ENCODE measurements at regions not wholly inside any gene's neighbourhood (a gene's known extent, or its start where the extent isn't known, plus 50 kb on each side); places are given as distances from the start of the nearest gene placed in this dataset.
"Not testable (repeated sequence)": the region's sequence is repeated elsewhere in the genome, so short reads cannot be mapped to it uniquely, and the experiment has no call there.

DNA sequence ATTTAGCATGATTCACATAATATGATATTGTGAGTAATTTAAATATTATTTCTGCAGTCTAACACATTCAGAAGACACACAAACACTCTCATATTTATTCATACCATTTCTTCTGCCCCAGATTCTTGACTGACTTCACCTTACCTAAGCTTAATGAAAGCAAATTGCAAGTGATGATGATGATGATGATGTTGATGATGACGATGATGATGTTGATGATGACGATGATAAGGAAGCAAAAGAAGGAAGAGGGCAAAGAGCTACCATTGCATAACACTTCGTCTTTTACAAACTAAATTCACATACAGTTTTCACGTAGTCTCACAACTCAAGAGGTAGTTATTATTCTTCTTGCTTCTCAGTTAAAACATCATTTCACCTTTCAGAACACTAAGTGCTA, 404.7 kb downstream of the NAF1 start:
- no peak overlapping the region for H3K4me3 Mint-ChIP-seq
- POLR2A ChIA-PET = no interaction called here
- TF ChIP-seq, protein P1, sequence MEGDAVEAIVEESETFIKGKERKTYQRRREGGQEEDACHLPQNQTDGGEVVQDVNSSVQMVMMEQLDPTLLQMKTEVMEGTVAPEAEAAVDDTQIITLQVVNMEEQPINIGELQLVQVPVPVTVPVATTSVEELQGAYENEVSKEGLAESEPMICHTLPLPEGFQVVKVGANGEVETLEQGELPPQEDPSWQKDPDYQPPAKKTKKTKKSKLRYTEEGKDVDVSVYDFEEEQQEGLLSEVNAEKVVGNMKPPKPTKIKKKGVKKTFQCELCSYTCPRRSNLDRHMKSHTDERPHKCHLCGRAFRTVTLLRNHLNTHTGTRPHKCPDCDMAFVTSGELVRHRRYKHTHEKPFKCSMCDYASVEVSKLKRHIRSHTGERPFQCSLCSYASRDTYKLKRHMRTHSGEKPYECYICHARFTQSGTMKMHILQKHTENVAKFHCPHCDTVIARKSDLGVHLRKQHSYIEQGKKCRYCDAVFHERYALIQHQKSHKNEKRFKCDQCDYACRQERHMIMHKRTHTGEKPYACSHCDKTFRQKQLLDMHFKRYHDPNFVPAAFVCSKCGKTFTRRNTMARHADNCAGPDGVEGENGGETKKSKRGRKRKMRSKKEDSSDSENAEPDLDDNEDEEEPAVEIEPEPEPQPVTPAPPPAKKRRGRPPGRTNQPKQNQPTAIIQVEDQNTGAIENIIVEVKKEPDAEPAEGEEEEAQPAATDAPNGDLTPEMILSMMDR (IDR thresholded peaks at IDR 0.05) = no peak
- H3K27ac Mint-ChIP-seq = no peak overlapping the region
- no peaks in the 10 kb centered on the region for H3K27me3 Mint-ChIP-seq
- no peaks in the 10 kb centered on the region for H3K36me3 Mint-ChIP-seq (ENCODE audit: low read depth)
- intact Hi-C loops (cut with micrococcal nuclease) = no loop called here
- H3K4me1 Mint-ChIP-seq (ENCODE audit: low read depth) = no peaks in the 10 kb centered on the region
- ATAC-seq (no peak), DNase-seq (no peak)
- peaks cover 1% of the 10 kb centered on the region for H3K9me3 Mint-ChIP-seq
- CTCF ChIA-PET = no interaction called here

GRCh38 chr4:162740228-162740627, 426.5 kb downstream of the NAF1 start:
- H3K9me3 Mint-ChIP-seq; DNase-seq; H3K36me3 Mint-ChIP-seq (ENCODE audit: low read depth); intact Hi-C loops (cut with micrococcal nuclease); H3K27ac Mint-ChIP-seq; H3K4me1 Mint-ChIP-seq (ENCODE audit: low read depth); H3K27me3 Mint-ChIP-seq; H3K4me3 Mint-ChIP-seq; ATAC-seq; CTCF ChIA-PET; POLR2A ChIA-PET: not testable (repeated sequence)

- H3K36me3 Mint-ChIP-seq (ENCODE audit: low read depth); H3K4me1 Mint-ChIP-seq (ENCODE audit: low read depth); H3K27me3 Mint-ChIP-seq; ATAC-seq; CTCF ChIA-PET; DNase-seq; H3K27ac Mint-ChIP-seq; H3K9me3 Mint-ChIP-seq; intact Hi-C loops (cut with micrococcal nuclease); H3K4me3 Mint-ChIP-seq: not testable (repeated sequence)
- POLR2A ChIA-PET = interaction anchor here (0.5 kb wide), 1 partner anchor 160 kb away, joined by 3 read pairs; no protein-coding TSS in a partner anchor
Observed at GRCh38 chr4:162739596-162739995, 427.1 kb downstream of the NAF1 start.

DNA sequence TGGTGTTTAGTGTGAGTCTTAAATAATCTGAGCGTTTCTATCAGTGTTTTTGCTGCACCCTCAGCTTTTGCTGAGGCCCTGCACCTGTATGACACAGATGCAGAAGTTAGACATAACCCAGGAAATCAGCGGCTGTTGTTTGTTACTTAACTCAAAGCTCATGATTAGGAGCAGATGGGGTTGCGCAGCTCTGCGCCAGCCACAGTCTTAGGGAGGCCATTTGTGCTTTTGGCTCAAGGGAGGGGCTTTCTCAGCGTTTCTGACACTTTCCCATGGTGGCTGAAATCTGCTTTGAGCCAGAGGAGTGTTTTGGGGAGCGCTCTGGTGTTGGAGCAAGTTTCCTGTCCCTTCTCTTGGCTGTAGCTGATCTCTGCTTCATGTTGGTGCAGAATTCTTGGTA, 433.8 kb downstream of the NAF1 start:
- Mint-ChIP-seq H3K27me3 (no peaks in the 10 kb centered on the region), H3K4me1 (ENCODE audit: low read depth) (no peaks in the 10 kb centered on the region), H3K36me3 (ENCODE audit: low read depth) (no peaks in the 10 kb centered on the region), H3K4me3 (no peak overlapping the region), H3K27ac (no peak overlapping the region), H3K9me3 (no peaks in the 10 kb centered on the region)
- CTCF ChIA-PET = no interaction called here
- TF ChIP-seq, protein P1 (IDR thresholded peaks at IDR 0.05) = no peak
- POLR2A ChIA-PET = no interaction called here
- DNase-seq (no peak), ATAC-seq (no peak)
- intact Hi-C loops (cut with micrococcal nuclease) = no loop called here

DNA sequence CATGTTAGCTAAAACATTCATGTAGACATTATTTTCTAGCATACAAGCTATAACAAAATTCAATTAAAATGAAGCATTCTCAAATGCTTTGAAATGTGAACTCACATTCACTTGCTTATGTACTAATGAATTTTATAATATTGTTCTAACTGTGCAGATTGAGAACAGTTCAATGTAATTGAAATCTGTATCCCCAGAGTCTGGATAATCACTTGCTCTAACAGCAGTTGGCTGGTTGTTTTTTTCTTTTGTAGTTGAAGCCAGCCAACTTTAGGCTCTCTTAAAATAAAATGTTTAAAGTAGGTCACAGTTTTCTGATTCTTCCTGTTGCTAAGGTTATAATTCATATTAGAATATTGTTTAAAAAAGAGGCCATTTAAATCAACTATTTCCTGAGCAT, 438.9 kb downstream of the NAF1 start:
- ATAC-seq = no peak
- no peak for DNase-seq
- TF ChIP-seq, protein P1 (IDR thresholded peaks at IDR 0.05) = no peak
- CTCF ChIA-PET = no interaction called here
- POLR2A ChIA-PET = no interaction called here
- Mint-ChIP-seq H3K27me3 (no peaks in the 10 kb centered on the region), H3K9me3 (peaks cover 1% of the 10 kb centered on the region), H3K27ac (no peak overlapping the region), H3K4me3 (no peak overlapping the region), H3K36me3 (ENCODE audit: low read depth) (no peaks in the 10 kb centered on the region), H3K4me1 (ENCODE audit: low read depth) (no peaks in the 10 kb centered on the region)
- intact Hi-C loops (cut with micrococcal nuclease) = no loop called here

GRCh38 chr4:162727232-162727631, 439.5 kb downstream of the NAF1 start:
- TF ChIP-seq, protein P1 (IDR thresholded peaks at IDR 0.05) = no peak
- no peak for DNase-seq
- no peak for ATAC-seq
- Mint-ChIP-seq H3K36me3 (ENCODE audit: low read depth) (no peaks in the 10 kb centered on the region), H3K4me3 (no peak overlapping the region), H3K27ac (no peak overlapping the region), H3K4me1 (ENCODE audit: low read depth) (no peaks in the 10 kb centered on the region), H3K9me3 (peaks cover 1% of the 10 kb centered on the region), H3K27me3 (no peaks in the 10 kb centered on the region)
- ChIA-PET POLR2A (no interaction called here), CTCF (no interaction called here)
- intact Hi-C loops (cut with micrococcal nuclease) = no loop called here

All from activated CD8-positive, alpha-beta T cell treated with anti-CD3 and anti-CD28 coated beads for 36 hours (primary cell).